SK-N-SH treated with all-trans-retinoic acid at 6 μM for 48 hours (cell line): ENCODE measurements at regions not wholly inside any gene's neighbourhood (a gene's known extent, or its start where the extent isn't known, plus 50 kb on each side); places are given as distances from the start of the nearest gene placed in this dataset.

Experiments used
- RARB ChIP-seq: fragments of 250-450 bp; sonication (Bioruptor Pico); IDR thresholded peaks from 2 replicates; pipeline ENCODE4 v1.8.0; 2021; ENCODE audit warnings: mild to moderate bottlenecking, moderate library complexity
- ZFP30 ChIP-seq: fragments of 450-650 bp; formaldehyde crosslinking; IDR thresholded peaks from 2 replicates; pipeline ENCODE4 v1.5.0; 2022; ENCODE audit warnings: mild to moderate bottlenecking, moderate library complexity
- ZNF70 ChIP-seq: fragments of 450-650 bp; formaldehyde crosslinking; IDR thresholded peaks from 2 replicates; pipeline ENCODE4 v1.5.0; 2020; ENCODE audit warnings: mild to moderate bottlenecking, moderate library complexity
- TF ChIP-seq, protein P1 (sequence below): fragments of 250-450 bp; sonication (Bioruptor Pico); IDR thresholded peaks from 2 replicates; pipeline ENCODE4 v1.8.0; 2020; ENCODE audit warnings: mild to moderate bottlenecking, moderate library complexity, borderline replicate concordance

DNA sequence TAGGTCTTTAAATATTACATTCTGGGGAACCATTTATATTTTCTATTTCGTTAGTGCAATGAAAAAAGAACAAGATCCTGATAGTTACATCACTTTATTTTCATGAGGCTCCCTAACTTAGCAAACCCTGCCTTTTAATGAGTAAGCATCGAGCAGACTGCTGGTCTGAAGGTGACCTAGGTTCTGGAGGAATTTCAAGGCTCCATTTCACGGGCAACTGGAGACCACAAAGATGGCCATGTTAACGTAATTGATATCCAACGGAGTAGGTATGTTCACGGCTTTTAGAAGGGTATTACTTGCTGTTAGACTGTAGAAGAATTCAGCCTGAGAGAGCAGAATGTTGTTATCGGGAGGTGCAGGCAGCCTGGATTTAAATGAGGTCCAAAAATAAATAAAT lies 1597.6 kb downstream of the EFNB2 start:
- TF ChIP-seq, protein P1, sequence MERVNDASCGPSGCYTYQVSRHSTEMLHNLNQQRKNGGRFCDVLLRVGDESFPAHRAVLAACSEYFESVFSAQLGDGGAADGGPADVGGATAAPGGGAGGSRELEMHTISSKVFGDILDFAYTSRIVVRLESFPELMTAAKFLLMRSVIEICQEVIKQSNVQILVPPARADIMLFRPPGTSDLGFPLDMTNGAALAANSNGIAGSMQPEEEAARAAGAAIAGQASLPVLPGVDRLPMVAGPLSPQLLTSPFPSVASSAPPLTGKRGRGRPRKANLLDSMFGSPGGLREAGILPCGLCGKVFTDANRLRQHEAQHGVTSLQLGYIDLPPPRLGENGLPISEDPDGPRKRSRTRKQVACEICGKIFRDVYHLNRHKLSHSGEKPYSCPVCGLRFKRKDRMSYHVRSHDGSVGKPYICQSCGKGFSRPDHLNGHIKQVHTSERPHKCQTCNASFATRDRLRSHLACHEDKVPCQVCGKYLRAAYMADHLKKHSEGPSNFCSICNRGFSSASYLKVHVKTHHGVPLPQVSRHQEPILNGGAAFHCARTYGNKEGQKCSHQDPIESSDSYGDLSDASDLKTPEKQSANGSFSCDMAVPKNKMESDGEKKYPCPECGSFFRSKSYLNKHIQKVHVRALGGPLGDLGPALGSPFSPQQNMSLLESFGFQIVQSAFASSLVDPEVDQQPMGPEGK (CRISPR knock-in tag) = no peak
- TF ChIP-seq RARB (CRISPR knock-in tag) (no peak), ZFP30 (CRISPR knock-in tag) (no peak), ZNF70 (no peak)
